ENCODE measurements at regions not wholly inside any gene's neighbourhood (a gene's known extent, or its start where the extent isn't known, plus 50 kb on each side); places are given as distances from the start of the nearest gene placed in this dataset.

DNA sequence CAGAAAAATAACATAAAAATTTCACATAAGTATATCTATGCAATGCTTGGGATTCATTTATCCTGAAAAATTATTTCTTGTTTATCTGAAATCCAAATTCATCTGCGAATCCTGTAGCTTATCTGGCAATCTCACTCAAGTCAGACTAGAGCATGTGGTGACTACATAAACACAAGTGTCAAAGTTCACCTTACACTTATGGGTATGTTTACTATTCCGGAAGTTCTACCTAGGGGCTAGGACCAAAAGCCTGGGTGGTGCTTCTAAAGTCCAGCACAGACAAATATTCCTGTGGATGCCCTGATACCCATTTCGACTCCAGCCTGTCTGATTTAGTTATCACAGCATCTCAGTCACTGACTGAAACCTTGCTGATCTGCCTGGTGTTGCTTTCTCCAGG lies 364.0 kb downstream of the METTL4 start:
- H3K4me1 ChIP-seq (ENCODE audit: low read depth) = no peaks in the 10 kb centered on the region

DNA sequence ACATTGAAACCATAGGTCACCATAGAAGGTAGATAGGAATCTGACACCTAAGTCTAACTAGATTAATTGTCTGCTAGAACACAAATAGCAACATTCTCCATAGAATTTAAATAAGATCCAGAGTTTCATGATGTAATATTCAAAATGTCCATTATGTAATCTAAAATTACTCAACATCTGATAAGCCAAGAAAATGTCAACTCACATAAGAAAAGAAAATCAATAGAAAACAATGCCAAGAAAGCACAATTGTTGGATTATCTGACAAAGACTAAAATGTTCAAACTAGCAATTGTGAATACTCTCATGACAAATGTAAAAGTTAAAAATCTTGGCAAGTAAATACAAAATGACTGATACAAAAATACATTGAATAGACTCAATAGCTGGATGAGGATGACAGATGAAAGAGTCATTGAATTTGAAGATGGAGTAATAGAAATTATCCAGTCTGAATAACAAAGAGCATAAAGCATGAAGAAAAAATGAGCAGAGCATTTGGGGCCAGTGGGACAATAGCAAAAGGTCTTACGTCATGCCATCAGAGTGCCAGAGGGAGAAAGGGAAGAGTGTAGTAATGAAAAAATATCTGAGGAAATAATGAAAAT lies 358.6 kb downstream of the METTL4 start:
- TF ChIP-seq, protein P1, sequence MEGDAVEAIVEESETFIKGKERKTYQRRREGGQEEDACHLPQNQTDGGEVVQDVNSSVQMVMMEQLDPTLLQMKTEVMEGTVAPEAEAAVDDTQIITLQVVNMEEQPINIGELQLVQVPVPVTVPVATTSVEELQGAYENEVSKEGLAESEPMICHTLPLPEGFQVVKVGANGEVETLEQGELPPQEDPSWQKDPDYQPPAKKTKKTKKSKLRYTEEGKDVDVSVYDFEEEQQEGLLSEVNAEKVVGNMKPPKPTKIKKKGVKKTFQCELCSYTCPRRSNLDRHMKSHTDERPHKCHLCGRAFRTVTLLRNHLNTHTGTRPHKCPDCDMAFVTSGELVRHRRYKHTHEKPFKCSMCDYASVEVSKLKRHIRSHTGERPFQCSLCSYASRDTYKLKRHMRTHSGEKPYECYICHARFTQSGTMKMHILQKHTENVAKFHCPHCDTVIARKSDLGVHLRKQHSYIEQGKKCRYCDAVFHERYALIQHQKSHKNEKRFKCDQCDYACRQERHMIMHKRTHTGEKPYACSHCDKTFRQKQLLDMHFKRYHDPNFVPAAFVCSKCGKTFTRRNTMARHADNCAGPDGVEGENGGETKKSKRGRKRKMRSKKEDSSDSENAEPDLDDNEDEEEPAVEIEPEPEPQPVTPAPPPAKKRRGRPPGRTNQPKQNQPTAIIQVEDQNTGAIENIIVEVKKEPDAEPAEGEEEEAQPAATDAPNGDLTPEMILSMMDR (IDR thresholded peaks at IDR 0.05) = no peak
- no peak for DNase-seq
- ATAC-seq = no peak
- Histone ChIP-seq H3K4me1 (ENCODE audit: low read depth) (no peaks in the 10 kb centered on the region), H3K36me3 (ENCODE audit: low read depth) (no peaks in the 10 kb centered on the region), H3K9me3 (no peaks in the 10 kb centered on the region), H3K4me3 (no peak overlapping the region)
- intact Hi-C loops (cut with DNase I, micrococcal nuclease) = no loop called here

More for the DNA sequence above, 364.0 kb downstream of the METTL4 start:
- H3K9me3 ChIP-seq = no peaks in the 10 kb centered on the region
- intact Hi-C loops (cut with DNase I, micrococcal nuclease) = no loop called here
- no peak overlapping the region for H3K4me3 ChIP-seq
- DNase-seq (no peak), ATAC-seq (no peak)
- no peaks in the 10 kb centered on the region for H3K36me3 ChIP-seq (ENCODE audit: low read depth)
- TF ChIP-seq, protein P1 (IDR thresholded peaks at IDR 0.05) = no peak

DNA sequence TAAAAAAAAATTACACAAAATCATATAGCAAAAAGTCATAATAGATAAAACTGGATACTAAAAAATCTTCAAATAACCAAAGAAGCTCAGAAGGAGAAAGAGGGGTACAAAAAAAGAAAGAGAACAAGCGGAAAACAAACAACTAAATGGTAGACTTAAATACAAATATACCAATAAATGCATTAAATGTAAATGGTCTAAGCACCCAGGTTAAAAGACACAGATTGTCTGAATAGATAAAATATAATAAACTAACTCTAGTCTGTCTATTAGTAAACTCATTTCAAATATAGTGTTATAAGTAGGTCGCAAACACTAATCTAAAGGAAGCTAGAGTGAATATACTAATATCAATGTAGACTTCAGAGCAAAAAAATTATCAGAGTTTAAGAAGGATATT lies 357.4 kb downstream of the METTL4 start:
- H3K4me1 ChIP-seq (ENCODE audit: low read depth) = no peaks in the 10 kb centered on the region
- intact Hi-C loops (cut with DNase I, micrococcal nuclease) = no loop called here
- no peaks in the 10 kb centered on the region for H3K36me3 ChIP-seq (ENCODE audit: low read depth)
- TF ChIP-seq, protein P1 (IDR thresholded peaks at IDR 0.05) = no peak
- H3K4me3 ChIP-seq = no peak overlapping the region
- DNase-seq (no peak), ATAC-seq (no peak)
- H3K9me3 ChIP-seq = no peaks in the 10 kb centered on the region

DNA sequence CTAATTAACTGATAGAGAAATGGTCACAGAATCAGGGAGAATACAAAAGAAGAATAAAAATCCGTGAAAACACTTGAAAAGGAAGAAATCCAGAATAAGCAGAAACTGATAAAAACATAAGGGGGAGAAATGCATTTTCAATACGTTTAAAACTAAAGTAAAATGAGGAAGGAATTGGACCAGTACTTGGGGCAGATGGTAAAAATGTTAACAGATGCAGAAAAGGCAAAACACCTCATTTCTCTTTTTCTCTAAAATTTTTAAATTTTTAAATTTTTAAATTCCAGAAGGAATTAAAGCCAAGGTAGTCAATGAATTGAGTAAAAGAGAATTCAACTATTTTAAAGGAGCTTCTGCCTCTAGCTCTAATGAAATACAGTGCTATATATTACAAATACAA lies 353.9 kb downstream of the METTL4 start:
- Histone ChIP-seq H3K4me3 (no peak overlapping the region), H3K36me3 (ENCODE audit: low read depth) (no peaks in the 10 kb centered on the region), H3K9me3 (no peaks in the 10 kb centered on the region), H3K4me1 (ENCODE audit: low read depth) (no peaks in the 10 kb centered on the region)
- intact Hi-C loops (cut with DNase I, micrococcal nuclease) = no loop called here
- DNase-seq = no peak
- no peak for ATAC-seq
- TF ChIP-seq, protein P1 (IDR thresholded peaks at IDR 0.05) = no peak

DNA sequence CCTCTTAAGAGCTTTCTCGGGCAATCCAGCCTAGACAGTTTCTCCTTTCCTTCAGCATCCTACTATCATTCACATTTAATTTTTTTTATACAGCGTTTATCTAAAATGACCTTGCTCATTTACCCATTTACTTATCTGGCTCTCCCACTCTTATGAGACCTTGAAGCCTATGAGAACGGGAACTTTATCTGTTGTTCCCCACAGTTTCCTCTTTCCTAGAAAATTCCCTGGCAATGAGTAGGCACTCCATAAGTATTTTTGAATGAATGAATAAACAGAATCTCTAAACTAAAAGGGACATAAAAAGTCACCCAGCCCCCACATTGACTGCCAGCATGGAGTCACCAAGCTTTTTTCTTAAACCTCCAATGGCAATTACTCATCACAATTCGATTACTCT lies 353.2 kb downstream of the METTL4 start:
- no peak for DNase-seq
- no peak for ATAC-seq
- Histone ChIP-seq H3K36me3 (ENCODE audit: low read depth) (no peaks in the 10 kb centered on the region), H3K4me1 (ENCODE audit: low read depth) (no peaks in the 10 kb centered on the region), H3K9me3 (no peaks in the 10 kb centered on the region), H3K4me3 (no peak overlapping the region)
- intact Hi-C loops (cut with DNase I, micrococcal nuclease) = no loop called here
- TF ChIP-seq, protein P1 (IDR thresholded peaks at IDR 0.05) = no peak

DNA sequence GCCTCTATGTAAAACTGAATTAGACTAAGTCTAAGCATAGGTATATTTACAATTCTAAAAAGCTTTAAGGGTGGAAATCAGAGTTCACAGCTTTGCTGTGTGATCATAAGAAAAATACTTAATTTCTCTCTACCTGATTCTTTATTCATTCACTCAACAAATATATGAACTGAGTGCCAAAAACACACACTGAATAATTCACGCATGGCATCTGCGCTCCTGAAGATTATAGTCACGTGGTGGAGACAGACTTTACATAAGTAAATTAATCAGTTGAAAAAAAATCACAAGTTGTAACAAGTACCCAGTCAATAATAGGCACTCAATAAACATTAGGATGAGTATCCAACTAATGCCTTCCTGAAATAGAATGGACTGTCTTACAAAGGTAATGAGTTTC lies 351.6 kb downstream of the METTL4 start:
- Histone ChIP-seq H3K9me3 (no peaks in the 10 kb centered on the region), H3K36me3 (ENCODE audit: low read depth) (no peaks in the 10 kb centered on the region), H3K4me3 (no peak overlapping the region), H3K4me1 (ENCODE audit: low read depth) (no peaks in the 10 kb centered on the region)
- TF ChIP-seq, protein P1 (IDR thresholded peaks at IDR 0.05) = no peak
- DNase-seq (no peak), ATAC-seq (no peak)
- intact Hi-C loops (cut with DNase I, micrococcal nuclease) = no loop called here

All from mucosa of descending colon (tissue), 3 donors.